ENCODE measurements at regions not wholly inside any gene's neighbourhood (a gene's known extent, or its start where the extent isn't known, plus 50 kb on each side); places are given as distances from the start of the nearest gene placed in this dataset.
A peak's percentile ranks its signal among the peaks of the same experiment; 100 is the strongest.
"Not testable (repeated sequence)": the region's sequence is repeated elsewhere in the genome, so short reads cannot be mapped to it uniquely, and the experiment has no call there.

DNA sequence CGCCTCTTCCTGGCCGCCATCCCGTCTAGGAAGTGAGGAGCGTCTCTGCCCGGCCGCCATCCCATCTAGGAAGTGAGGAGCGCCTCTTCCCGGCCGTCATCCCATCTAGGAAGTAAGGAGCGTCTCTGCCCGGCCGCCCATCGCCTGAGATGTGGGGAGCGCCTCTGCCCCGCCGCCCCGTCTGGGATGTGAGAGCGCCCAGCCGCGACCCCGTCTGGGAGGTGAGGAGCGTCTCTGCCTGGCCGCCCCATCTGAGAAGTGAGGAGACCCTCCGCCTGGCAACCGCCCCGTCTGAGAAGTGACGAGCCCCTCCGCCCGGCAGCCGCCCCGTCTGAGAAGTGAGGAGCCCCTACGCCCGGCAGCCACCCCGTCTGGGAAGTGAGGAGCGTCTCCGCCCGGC lies 137.9 kb downstream of the ALOX5 start:
- H3K27ac Mint-ChIP-seq; H3K27me3 Mint-ChIP-seq (ENCODE audit: low read depth); H3K4me1 Mint-ChIP-seq (ENCODE audit: low read depth); DNase-seq; H3K36me3 Mint-ChIP-seq (ENCODE audit: insufficient read depth in 2 of 2); ATAC-seq (replicated peaks in 1 of 2); H3K9me3 Mint-ChIP-seq; H3K4me3 Mint-ChIP-seq: not testable (repeated sequence)

DNA sequence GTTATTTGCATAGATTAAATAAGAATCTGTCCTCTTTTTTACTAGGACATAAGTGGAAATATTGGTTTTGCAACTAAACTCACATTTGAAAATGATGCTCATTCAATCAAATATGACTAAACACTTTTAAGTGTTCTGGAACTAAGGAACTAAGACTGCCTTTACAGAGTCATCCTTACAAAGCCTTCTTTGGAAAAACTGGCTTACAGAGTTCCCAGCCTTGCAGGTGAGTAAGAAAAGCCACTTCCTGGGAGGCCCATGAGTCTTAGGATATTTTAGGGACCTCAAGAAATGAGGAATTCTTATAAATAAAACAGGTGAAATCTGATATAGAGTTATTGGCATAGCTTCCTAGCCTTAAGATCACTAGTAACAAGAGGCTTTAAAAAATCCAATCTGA lies 135.5 kb downstream of the ALOX5 start:
- H3K36me3 Mint-ChIP-seq (ENCODE audit: insufficient read depth in 2 of 2): no peaks in the 10 kb centered on the region
- no peak overlapping the region for H3K27ac Mint-ChIP-seq
- no peaks in the 10 kb centered on the region for H3K27me3 Mint-ChIP-seq (ENCODE audit: low read depth)
- H3K4me1 Mint-ChIP-seq (ENCODE audit: low read depth): no peaks in the 10 kb centered on the region
- H3K9me3 Mint-ChIP-seq: no peaks in the 10 kb centered on the region
- DNase-seq (no peak), ATAC-seq (replicated peaks in 1 of 2) (no peak)
- no peak overlapping the region for H3K4me3 Mint-ChIP-seq

- DNase-seq (no peak), ATAC-seq (replicated peaks in 1 of 2) (no peak)
- no peaks in the 10 kb centered on the region for H3K9me3 Mint-ChIP-seq
- H3K27me3 Mint-ChIP-seq (ENCODE audit: low read depth): no peaks in the 10 kb centered on the region
- H3K4me3 Mint-ChIP-seq: no peak overlapping the region
- no peak overlapping the region for H3K27ac Mint-ChIP-seq
- peaks cover 8% of the 10 kb centered on the region for H3K4me1 Mint-ChIP-seq (ENCODE audit: low read depth)
- no peaks in the 10 kb centered on the region for H3K36me3 Mint-ChIP-seq (ENCODE audit: insufficient read depth in 2 of 2)
These were observed 131.3 kb downstream of the ALOX5 start for GRCh38 chr10:45505311-45505710.

- DNase-seq (no peak), ATAC-seq (replicated peaks in 1 of 2) (no peak)
- H3K36me3 Mint-ChIP-seq (ENCODE audit: insufficient read depth in 2 of 2): peaks cover 0 to 1% of the 10 kb centered on the region in 2 donors
- H3K27me3 Mint-ChIP-seq (ENCODE audit: low read depth): no peaks in the 10 kb centered on the region
- peak overlapping the region; percentile 7 for H3K27ac Mint-ChIP-seq
- H3K4me3 Mint-ChIP-seq: no peak overlapping the region
- peaks cover 8% of the 10 kb centered on the region for H3K4me1 Mint-ChIP-seq (ENCODE audit: low read depth)
- peaks cover 0 to 1% of the 10 kb centered on the region in 2 donors for H3K9me3 Mint-ChIP-seq
These were observed 128.4 kb downstream of the ALOX5 start for GRCh38 chr10:45502458-45502857.

DNA sequence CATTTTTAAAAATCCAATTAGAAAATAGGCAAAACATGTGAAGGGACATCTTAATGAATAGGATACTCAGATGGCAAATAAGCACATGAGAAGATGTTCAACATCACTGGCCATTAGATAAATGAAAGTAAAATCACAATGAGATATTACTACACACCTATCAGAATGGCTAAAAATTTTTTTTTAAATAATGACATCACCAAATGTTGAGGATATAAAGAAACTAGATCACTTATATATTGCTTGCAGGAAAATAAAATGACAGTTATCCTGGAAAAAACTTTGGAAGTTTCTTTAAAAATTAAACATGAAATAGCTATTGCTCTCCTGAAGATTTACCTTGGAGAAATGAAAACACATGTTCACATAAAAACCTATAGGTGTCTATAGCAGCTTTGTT lies 127.8 kb downstream of the ALOX5 start:
- Mint-ChIP-seq H3K4me1 (ENCODE audit: low read depth) (peaks cover 8% of the 10 kb centered on the region), H3K27ac (no peak overlapping the region), H3K4me3 (no peak overlapping the region), H3K27me3 (ENCODE audit: low read depth) (no peaks in the 10 kb centered on the region), H3K9me3 (peaks cover 1 to 2% of the 10 kb centered on the region in 2 donors), H3K36me3 (ENCODE audit: insufficient read depth in 2 of 2) (peaks cover 2 to 3% of the 10 kb centered on the region in 2 donors)
- no peak for ATAC-seq (replicated peaks in 1 of 2)
- no peak for DNase-seq

DNA sequence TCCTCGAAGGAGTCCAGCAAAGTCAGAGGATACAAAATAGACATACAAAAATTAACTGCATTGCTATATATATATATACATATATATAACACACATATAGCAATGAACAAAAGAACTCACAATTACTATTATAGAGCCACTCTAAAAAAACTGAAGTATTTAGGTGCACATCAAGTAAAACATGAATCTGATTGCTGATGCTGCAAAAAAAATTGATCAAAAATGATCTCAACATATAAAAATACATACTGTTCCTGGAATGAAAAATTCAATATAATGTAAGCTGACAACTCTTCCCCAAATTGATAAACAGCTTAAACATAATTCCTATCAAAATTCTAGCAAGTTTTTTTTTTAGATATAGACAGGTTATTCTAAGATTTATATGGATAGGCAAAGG lies 126.8 kb downstream of the ALOX5 start:
- Mint-ChIP-seq H3K4me1 (ENCODE audit: low read depth) (peaks cover 8% of the 10 kb centered on the region), H3K27ac (no peak overlapping the region)

DNA sequence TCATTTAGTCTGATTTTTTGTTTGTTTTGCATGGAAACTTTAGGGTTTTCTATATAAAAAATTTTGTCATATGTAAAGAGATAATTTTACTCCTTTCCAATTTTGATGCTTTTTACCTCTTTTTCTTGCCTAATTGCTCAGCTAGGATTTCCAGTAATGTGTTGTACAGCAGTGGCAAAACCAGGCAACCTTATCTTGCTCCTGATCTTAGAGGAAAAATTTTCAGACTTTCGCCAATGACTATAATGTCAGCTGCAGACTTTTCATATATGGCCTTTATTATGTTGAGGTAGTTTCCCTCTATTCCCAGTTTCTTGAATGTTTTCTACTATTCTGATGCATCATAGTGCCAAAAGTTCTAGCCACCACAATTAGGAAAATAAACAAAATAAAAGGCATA lies 126.3 kb downstream of the ALOX5 start:
- DNase-seq (no peak), ATAC-seq (replicated peaks in 1 of 2) (no peak)
- Mint-ChIP-seq H3K27ac (no peak overlapping the region), H3K4me3 (no peak overlapping the region), H3K27me3 (ENCODE audit: low read depth) (no peaks in the 10 kb centered on the region), H3K4me1 (ENCODE audit: low read depth) (peaks cover 12% of the 10 kb centered on the region), H3K36me3 (ENCODE audit: insufficient read depth in 2 of 2) (peaks cover 8 to 9% of the 10 kb centered on the region in 2 donors), H3K9me3 (peaks cover 5 to 8% of the 10 kb centered on the region in 2 donors)

More for the DNA sequence above, 126.8 kb downstream of the ALOX5 start:
- Mint-ChIP-seq H3K27me3 (ENCODE audit: low read depth) (no peaks in the 10 kb centered on the region), H3K9me3 (peaks cover 1 to 5% of the 10 kb centered on the region in 2 donors), H3K36me3 (ENCODE audit: insufficient read depth in 2 of 2) (peaks cover 5% of the 10 kb centered on the region in 2 donors), H3K4me3 (no peak overlapping the region)
- ATAC-seq (replicated peaks in 1 of 2) (no peak), DNase-seq (no peak)

GRCh38 chr10:45495438-45496152 lies 121.6 kb downstream of the ALOX5 start:
- Mint-ChIP-seq H3K9me3 (peaks cover 6 to 9% of the 10 kb centered on the region in 2 donors), H3K36me3 (ENCODE audit: insufficient read depth in 2 of 2) (peaks cover 9 to 13% of the 10 kb centered on the region in 2 donors), H3K4me3 (peak overlapping the region in 1 of 2 donors; percentile 18), H3K27me3 (ENCODE audit: low read depth) (no peaks in the 10 kb centered on the region), H3K27ac (peak overlapping the region; percentile 72), H3K4me1 (ENCODE audit: low read depth) (peaks cover 6% of the 10 kb centered on the region)
- ATAC-seq (replicated peaks in 1 of 2) (peak in 1 of 2 donors; percentile 47), DNase-seq (no peak)
